Naive thymus-derived CD8-positive, alpha-beta T cell (primary cell): ENCODE measurements at regions not wholly inside any gene's neighbourhood (a gene's known extent, or its start where the extent isn't known, plus 50 kb on each side); places are given as distances from the start of the nearest gene placed in this dataset.
"Not testable (repeated sequence)": the region's sequence is repeated elsewhere in the genome, so short reads cannot be mapped to it uniquely, and the experiment has no call there.

Source experiments
- ATAC-seq, 2 donors: fragments of 150-1000 bp; cut with Tn5 transposase in 1 of 2; sonication (Bioruptor Pico), chemical (Tn5 transposase) in 1 of 2; 1 replicate in 1 of 2; 2 replicates in 1 of 2; pipeline ENCODE4 v1.10.0; 2021; ENCODE audit warnings: mild to moderate bottlenecking in 2 of 2, moderate library complexity in 2 of 2
- POLR2A ChIA-PET: fragments of 350-600 bp; sonication (Branson Sonifier 250); formaldehyde crosslinking; loops from one replicate; lab custom pipeline; 2021; ENCODE audit warnings: antibody characterized with exemption; lab: Charles Lee
- DNase-seq, 10 donors: peaks; one replicate each; pipeline versions ENCODE4 v3.0.0 to v3.0.0-alpha.2; 2020 to 2022
- H3K27ac Mint-ChIP-seq, 10 donors: one replicate each; pipeline ENCODE4 v1.8.0; 2020 to 2022; ENCODE audit warnings: mild to moderate bottlenecking in 10 of 10, mixed read lengths in 10 of 10, moderate library complexity in 4 of 10, inconsistent platforms in 1 of 10
- H3K27me3 Mint-ChIP-seq, 5 donors: one replicate each; pipeline ENCODE4 v1.8.0; 2021 to 2022; ENCODE audit warnings: mixed read lengths in 5 of 5
- H3K36me3 Mint-ChIP-seq, 3 donors: one replicate each; pipeline ENCODE4 v1.8.0; 2020 to 2022; ENCODE audit warnings: mixed read lengths in 3 of 3, mild to moderate bottlenecking in 2 of 3, inconsistent platforms in 1 of 3
- H3K4me1 Mint-ChIP-seq, 4 donors: one replicate each; pipeline ENCODE4 v1.8.0; 2021 to 2022; ENCODE audit warnings: mixed read lengths in 4 of 4
- H3K4me3 Mint-ChIP-seq, 10 donors: one replicate each; pipeline ENCODE4 v1.8.0; 2020 to 2022; ENCODE audit warnings: mild to moderate bottlenecking in 10 of 10, mixed read lengths in 10 of 10, moderate library complexity in 6 of 10, inconsistent platforms in 1 of 10
- H3K9me3 Mint-ChIP-seq, 9 donors: one replicate each; pipeline ENCODE4 v1.8.0; 2020 to 2022; ENCODE audit warnings: mixed read lengths in 9 of 9, mild to moderate bottlenecking in 3 of 9, inconsistent platforms in 1 of 9, moderate library complexity in 1 of 9

DNA sequence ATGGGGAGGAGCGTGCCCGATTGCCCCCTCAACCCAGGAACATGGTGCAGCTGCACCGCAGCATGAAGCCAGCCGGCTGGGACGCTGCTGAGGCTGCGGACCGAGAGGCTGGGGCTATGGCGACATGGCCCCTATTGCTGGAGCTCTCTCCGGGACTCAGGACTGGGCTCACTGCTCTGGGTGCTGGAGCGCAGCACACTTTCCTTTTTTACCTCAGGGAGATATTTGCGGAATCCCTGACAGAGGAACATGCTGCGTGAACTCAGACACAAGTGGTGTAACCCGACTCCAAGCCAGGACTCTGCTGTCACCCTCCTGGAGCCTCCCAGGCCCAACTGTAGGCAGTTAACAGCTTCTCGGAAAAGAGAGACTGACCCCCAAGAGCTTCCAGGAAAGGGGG is 137.2 kb upstream of the NBPF9 start:
- H3K27me3 Mint-ChIP-seq, H3K4me1 Mint-ChIP-seq, H3K9me3 Mint-ChIP-seq, DNase-seq, POLR2A ChIA-PET, H3K4me3 Mint-ChIP-seq, ATAC-seq, H3K36me3 Mint-ChIP-seq, H3K27ac Mint-ChIP-seq: not testable (repeated sequence)

DNA sequence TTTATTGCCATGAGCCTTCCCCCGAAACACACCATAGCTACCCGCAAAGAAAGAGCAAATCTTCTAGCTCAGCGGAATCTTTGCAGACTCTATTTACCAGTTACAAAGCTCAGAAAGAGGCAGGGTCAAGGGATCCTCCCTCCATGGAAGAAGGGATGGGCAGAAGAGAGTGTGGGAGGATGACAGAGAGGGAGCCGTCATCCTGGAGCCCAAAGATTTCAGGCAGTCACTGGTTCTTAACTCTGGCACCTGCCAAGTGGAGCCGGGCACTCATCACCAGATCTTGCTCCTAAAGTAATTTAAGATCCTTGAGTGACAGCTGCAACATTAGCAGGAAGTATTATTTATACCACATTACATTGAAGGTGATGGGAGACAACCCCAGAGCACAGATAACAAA is 137.9 kb upstream of the NBPF9 start:
- POLR2A ChIA-PET, H3K27me3 Mint-ChIP-seq, H3K4me3 Mint-ChIP-seq, H3K4me1 Mint-ChIP-seq, H3K27ac Mint-ChIP-seq, H3K36me3 Mint-ChIP-seq, H3K9me3 Mint-ChIP-seq, ATAC-seq, DNase-seq: not testable (repeated sequence)

DNA sequence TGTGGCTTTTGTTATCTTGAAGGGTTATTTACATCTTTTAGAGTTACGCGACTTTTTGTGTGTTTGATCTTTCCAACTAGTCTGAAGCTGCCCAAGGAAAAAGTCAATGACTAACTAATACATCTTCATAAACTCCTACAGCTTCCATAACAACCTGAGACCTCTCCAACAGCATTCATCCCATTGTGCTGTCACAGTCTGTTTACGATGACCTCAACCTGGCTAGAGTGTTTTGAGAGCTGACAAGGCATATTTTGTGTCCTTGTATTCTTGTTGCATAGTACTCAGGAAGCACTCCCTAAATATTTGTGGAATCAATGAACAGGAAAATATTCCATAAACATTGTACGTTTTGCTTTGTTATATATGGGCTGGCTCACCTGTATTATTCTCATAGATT is 140.2 kb upstream of the NBPF9 start:
- H3K27me3 Mint-ChIP-seq, H3K9me3 Mint-ChIP-seq, H3K4me1 Mint-ChIP-seq, DNase-seq, H3K4me3 Mint-ChIP-seq, H3K27ac Mint-ChIP-seq, POLR2A ChIA-PET, ATAC-seq, H3K36me3 Mint-ChIP-seq: not testable (repeated sequence)

DNA sequence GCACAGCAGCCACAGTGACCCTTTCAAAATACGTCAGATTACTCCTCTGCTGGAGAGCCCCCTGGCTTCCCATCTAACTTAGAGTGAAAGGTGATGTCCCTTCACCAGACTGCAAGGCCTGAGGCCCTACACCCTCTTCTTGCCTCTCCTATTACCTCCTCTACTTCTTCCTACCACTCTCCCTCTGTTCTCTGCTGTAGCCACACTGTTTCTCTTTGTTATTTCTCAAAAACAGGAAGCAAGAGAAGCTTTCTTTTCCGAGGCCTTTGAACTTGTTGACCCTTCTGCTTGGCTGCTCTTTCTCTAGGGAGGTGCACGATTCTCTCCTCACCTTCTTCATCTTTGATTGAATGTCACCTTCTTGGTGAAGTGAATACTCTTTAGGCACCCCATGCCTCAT is 141.3 kb upstream of the NBPF9 start:
- ATAC-seq: peak in 1 of 2 donors; percentile 14
- H3K4me3 Mint-ChIP-seq, H3K27me3 Mint-ChIP-seq, DNase-seq, H3K27ac Mint-ChIP-seq, H3K9me3 Mint-ChIP-seq, H3K4me1 Mint-ChIP-seq, H3K36me3 Mint-ChIP-seq, POLR2A ChIA-PET: not testable (repeated sequence)

DNA sequence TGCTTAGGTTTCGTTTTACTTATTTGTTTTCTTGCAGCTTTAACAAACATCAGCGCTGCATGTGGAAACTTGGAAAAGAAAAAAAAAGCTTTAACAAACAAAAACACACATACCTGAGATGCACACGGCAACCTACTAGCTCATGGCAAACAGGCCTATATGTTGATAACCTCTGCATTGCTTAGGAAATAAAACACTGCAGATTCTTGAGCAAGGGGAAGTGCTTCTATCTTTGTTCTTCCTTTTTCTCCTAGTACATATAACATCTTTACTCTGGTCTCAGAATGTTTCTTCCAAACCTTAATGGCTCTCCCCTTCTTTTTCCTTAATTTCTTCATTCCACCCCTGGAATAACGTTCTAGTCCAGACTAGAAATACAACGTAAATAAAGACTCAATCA is 142.9 kb upstream of the NBPF9 start:
- DNase-seq, H3K9me3 Mint-ChIP-seq, ATAC-seq, H3K36me3 Mint-ChIP-seq, H3K4me3 Mint-ChIP-seq, POLR2A ChIA-PET, H3K27me3 Mint-ChIP-seq, H3K4me1 Mint-ChIP-seq, H3K27ac Mint-ChIP-seq: not testable (repeated sequence)

DNA sequence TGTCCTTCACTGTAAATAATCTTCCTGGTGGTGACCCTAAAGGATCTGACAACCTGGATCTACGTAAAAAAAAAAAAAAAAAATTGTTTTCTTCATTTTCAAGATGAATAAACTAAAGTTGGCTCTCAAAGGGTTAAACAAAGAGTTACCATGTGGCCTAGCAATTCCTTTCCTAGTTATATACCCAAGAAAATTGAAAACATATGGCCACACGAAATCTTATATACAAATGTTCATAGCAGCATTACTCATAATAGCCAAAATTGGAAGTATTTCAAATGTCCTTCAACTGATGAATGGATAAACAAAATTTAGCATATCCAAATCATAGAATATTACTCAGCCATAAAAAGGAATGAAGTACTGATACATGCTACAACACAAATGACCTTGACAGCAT is 145.3 kb upstream of the NBPF9 start:
- H3K4me3 Mint-ChIP-seq, H3K36me3 Mint-ChIP-seq, H3K27ac Mint-ChIP-seq, H3K9me3 Mint-ChIP-seq, H3K27me3 Mint-ChIP-seq, H3K4me1 Mint-ChIP-seq, POLR2A ChIA-PET, ATAC-seq, DNase-seq: not testable (repeated sequence)

DNA sequence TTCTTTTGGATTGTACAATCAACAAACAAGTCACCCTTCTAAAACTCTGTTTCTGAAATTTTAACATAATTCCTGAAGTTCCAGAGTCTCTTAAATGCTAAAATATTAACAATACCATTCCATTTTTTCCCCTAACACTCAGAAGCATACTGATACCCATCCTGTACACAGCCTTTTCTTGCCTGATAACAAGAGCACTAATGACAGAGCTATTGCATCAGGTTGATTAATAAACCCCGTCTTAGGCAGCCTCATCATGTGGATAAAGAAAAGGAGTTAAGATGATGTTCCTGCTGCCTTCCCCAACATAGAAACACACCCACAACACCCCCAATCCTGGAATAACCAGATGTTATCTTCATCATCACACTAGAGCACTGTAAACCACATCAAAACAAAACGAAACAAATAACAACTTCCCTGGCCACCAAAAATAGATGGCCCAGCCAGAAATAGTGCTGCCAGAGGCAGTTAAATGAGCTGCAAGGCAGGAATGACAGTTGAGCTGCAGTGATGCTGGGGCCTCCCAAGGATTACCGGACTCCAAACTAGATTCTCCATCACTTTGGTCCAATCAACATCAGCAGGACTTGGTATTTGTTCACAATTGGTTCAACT is 146.6 kb upstream of the NBPF9 start:
- H3K27me3 Mint-ChIP-seq, H3K27ac Mint-ChIP-seq, ATAC-seq, DNase-seq, H3K36me3 Mint-ChIP-seq, H3K9me3 Mint-ChIP-seq, POLR2A ChIA-PET, H3K4me1 Mint-ChIP-seq, H3K4me3 Mint-ChIP-seq: not testable (repeated sequence)

DNA sequence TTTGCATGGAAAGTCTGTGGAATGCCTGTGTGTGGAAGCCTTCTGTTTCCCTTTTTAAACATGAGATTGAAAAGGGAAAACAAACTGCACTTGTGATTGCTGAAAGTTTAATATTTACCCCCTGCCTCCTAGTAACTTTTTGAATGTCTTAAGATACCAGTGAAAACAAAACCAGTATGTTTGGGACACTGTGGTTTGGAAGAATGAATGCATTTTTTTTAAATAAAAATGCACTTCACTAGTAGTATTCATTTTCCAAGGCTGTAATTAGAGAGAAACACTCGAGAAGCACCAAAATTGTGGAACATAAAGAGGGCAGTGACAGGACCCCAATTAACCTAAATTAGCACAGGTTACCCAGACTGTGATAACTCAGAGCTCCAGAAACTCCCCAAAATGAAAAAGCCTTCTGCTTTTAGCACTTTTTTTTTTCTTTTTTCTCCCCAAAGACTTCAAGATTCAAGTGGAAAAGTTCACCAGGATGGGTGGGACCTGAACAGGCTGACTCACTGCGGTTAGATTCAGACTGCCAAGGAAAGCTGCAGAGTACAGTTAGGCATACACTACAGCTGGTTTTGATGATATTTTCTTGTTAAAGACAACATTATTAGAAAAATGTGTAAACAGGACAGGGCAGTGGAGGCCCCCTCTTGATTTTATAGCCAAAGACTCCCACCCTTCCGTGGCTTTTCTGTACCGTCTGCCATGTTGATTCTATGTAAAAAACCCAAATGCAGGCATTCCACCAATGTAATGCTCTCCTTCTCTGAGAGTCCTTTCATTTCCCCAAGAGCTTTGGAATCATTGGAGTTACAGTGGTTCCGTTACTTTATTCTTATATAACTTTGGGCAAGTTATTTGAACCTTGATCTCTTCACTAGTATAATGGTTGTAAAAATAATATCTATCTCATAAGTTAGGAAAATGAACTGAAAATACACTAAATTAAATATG is 151.8 kb upstream of the NBPF9 start:
- ATAC-seq: not testable (repeated sequence)

DNA sequence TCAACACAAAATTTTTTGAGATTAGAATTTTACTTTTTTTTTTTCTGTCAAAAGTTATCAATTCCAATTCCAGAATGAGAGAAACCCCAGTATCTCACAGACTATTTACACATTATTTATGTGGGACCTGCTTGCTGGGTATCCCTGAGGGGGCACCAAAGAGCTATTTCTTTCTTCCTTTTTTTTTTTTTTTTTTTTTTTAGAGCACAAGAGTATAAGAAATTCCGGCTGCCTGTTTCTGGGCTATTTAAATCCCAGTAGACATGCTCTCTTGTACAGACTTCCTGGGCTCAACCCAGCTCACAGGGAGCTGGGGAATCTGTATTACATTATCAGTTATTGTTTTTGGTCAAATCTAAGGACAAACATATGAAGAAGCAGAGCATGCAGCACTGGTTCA is 156.9 kb upstream of the NBPF9 start:
- H3K9me3 Mint-ChIP-seq, H3K4me3 Mint-ChIP-seq, ATAC-seq, H3K4me1 Mint-ChIP-seq, H3K27me3 Mint-ChIP-seq, POLR2A ChIA-PET, H3K27ac Mint-ChIP-seq, DNase-seq, H3K36me3 Mint-ChIP-seq: not testable (repeated sequence)

More for the DNA sequence above, 151.8 kb upstream of the NBPF9 start:
- DNase-seq, H3K9me3 Mint-ChIP-seq, H3K4me1 Mint-ChIP-seq, POLR2A ChIA-PET, H3K27me3 Mint-ChIP-seq, H3K36me3 Mint-ChIP-seq, H3K27ac Mint-ChIP-seq, H3K4me3 Mint-ChIP-seq: not testable (repeated sequence)

DNA sequence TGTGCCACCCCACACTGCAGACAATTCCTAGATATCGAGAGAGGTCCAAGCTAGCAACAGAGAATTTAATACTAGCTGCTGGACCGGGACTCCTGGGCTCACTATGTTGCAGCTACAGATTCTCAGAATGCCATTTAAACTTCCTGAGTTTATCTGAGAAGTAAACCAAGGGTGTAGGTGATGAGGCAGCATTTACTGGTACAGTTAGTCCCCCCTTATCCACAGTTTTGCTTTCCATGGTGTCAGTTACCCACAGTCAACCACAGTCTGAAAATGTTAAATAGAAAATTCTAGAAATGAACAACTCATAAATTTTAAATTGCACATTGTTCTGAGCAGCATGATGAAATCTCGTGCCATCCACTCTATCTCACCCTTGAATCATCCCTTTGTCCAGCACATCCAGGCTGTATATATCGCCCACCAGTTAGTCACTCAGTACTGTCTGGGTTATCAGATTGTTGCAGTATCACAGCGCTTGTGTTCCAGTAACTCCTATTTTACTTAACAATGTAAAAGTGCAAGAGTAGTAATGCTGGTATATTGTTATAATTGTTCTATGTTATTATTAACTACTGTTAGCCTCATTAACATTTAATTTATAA is 157.5 kb upstream of the NBPF9 start:
- H3K27ac Mint-ChIP-seq, H3K27me3 Mint-ChIP-seq, H3K36me3 Mint-ChIP-seq, H3K4me1 Mint-ChIP-seq, H3K4me3 Mint-ChIP-seq, DNase-seq, POLR2A ChIA-PET, H3K9me3 Mint-ChIP-seq, ATAC-seq: not testable (repeated sequence)

DNA sequence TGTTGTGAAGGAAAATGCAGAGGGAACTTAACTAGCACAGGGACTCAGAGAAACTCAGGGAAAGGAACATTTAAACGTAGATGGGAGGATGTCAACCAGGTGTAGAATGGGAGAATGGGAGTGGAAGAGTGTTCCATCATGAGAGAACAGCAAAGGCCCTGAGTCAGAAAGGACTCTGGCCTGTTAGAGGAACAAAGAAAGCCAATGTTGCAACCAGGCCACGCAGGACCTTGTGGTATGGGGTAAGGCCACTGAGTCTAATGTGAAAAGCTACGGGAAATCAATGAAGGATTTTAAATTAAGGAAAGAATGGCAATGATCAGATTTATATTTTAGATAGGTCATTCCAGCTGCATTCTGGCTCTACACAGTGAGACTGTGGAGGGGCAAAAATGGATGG is 163.9 kb upstream of the NBPF9 start:
- H3K4me1 Mint-ChIP-seq, DNase-seq, ATAC-seq, H3K27ac Mint-ChIP-seq, H3K4me3 Mint-ChIP-seq, POLR2A ChIA-PET, H3K27me3 Mint-ChIP-seq, H3K9me3 Mint-ChIP-seq, H3K36me3 Mint-ChIP-seq: not testable (repeated sequence)

DNA sequence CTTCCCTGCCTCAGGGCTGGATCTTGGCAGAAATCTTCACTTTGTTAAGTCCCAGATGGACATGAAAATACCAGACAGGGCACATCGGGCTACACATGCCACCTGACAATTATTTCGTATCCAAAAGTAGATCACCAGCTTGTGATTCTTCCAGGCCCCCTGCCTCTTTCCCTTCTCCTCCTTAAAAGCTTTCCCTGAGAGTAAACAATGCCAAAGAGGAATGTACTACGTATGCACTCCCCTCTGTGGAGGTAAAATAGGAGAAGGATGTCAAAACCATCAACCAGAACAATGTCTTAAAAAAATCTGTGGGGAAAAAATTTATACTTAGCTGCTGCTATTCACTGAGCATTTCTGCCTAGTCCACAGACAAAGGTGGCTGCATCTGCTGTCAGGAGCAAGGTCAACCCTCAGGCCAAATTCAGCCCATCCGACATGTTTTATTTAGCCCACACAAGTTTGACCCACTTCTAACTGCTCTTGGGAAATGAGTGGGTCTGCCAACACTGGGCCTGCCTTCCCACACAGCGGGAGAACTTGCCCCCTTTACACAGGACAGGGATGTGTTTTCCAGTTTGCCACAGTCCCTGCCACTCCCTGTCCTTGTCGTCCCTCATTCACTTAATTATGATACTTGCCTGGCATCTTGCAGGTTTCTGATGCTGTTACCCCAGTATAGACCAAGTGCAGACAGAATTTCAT is 165.8 kb upstream of the NBPF9 start:
- H3K36me3 Mint-ChIP-seq, DNase-seq, H3K4me3 Mint-ChIP-seq, POLR2A ChIA-PET, H3K27me3 Mint-ChIP-seq, ATAC-seq, H3K9me3 Mint-ChIP-seq, H3K4me1 Mint-ChIP-seq, H3K27ac Mint-ChIP-seq: not testable (repeated sequence)

DNA sequence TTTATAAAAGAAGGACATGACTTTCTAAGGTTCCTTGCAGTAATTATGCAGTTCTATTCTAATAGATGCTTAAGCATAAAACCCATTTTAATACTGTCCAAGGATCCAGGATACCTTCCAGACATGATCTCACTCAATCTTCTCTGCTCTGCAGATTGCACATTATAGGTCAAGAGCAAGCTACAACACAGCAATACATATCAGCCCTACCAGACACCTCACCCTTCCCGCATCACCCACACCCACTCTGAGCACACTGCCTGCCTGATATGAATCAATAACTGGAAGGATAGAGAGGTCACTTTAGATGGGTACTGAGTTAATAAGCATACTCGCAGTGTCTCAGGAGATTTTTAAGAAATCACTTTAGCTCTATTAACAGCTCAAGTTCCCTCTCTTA is 166.5 kb upstream of the NBPF9 start:
- POLR2A ChIA-PET, H3K9me3 Mint-ChIP-seq, H3K27ac Mint-ChIP-seq, ATAC-seq, DNase-seq, H3K27me3 Mint-ChIP-seq, H3K36me3 Mint-ChIP-seq, H3K4me3 Mint-ChIP-seq, H3K4me1 Mint-ChIP-seq: not testable (repeated sequence)
